ENCODE measurements at regions not wholly inside any gene's neighbourhood (a gene's known extent, or its start where the extent isn't known, plus 50 kb on each side); places are given as distances from the start of the nearest gene placed in this dataset.

DNA sequence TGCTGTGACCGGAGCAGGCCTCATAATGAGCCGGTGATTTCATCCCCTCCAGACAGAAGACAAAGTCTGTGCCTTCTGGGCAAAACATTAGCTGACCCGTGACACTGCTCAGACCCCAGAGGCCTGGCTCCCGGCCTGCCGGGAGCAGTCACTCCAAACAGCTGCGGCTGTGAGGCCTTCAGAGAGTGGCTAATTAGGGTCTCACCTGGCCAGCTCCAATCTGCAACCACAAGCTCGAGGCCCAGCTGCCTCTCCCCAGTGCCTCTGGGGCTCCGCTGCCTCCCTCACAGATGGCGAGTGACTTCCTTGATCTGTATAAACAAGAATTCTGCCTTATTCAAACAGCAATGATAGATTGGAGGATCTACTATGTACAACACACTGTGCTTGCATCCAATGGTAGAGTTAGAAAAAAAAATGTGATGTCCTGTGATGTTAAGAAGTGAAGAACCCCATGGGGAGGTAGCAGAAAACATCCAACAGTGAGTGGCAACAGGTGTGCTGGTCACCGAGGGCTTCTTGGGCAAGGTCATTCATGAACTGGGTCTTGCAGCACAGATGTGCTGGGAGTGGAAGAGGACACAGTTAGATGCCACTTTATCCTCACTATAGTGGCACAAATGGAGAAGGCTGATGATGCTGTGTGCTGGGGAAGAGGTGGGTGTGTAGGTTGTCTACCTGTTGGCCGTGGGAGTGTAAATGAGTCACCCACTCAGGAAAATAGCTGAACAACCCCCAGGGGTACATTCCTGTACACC, 98.2 kb upstream of the ASAP2 start:
- in situ Hi-C loops (cut with HindIII; ENCODE audit: low sequenced_read_pairs) = no loop called here
- no peak for DNase-seq (ENCODE audit: low spot score)

DNA sequence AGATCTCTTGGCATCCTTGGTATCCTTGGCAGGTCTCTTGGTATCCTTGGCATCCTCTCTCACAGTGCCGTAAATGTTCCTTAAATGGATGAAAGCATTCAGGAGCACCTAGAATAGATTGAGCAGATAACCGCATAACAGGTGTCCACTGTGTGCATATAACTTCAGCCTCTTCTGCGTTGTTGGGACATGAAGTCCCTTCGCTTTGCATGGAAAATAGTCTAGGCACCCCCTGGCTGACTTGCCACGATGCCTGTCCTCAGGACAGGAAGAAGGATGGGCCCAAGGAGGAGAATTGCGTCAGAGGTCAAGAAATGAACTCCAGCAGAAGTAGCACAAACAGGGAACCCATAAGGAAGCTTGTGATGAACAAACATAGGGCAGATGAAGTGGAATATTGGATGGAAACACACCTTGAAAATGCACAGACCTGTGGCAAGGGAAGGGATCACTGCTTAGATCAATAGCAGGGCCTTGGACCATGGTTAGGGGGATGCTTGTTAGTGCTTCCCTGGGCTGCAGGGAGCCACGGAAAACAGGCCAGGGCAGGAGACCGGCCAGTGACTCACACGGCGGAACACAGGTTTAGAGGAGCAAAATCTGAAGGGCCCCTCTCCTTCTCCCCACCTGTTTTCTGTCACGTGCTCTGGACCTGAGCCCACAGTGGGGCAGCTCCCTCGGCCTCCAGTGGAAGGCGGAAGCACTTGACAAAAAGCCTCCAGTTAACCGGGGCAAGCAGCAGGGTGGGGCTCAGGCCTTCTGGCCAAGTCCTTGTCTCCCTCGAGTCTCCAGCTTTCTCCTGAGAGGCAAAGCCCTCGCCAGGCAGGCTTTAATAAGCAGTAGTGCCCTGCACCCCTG, 99.2 kb upstream of the ASAP2 start:
- in situ Hi-C loops (cut with HindIII; ENCODE audit: low sequenced_read_pairs) = no loop called here
- DNase-seq (ENCODE audit: low spot score) = peak; percentile 16

DNA sequence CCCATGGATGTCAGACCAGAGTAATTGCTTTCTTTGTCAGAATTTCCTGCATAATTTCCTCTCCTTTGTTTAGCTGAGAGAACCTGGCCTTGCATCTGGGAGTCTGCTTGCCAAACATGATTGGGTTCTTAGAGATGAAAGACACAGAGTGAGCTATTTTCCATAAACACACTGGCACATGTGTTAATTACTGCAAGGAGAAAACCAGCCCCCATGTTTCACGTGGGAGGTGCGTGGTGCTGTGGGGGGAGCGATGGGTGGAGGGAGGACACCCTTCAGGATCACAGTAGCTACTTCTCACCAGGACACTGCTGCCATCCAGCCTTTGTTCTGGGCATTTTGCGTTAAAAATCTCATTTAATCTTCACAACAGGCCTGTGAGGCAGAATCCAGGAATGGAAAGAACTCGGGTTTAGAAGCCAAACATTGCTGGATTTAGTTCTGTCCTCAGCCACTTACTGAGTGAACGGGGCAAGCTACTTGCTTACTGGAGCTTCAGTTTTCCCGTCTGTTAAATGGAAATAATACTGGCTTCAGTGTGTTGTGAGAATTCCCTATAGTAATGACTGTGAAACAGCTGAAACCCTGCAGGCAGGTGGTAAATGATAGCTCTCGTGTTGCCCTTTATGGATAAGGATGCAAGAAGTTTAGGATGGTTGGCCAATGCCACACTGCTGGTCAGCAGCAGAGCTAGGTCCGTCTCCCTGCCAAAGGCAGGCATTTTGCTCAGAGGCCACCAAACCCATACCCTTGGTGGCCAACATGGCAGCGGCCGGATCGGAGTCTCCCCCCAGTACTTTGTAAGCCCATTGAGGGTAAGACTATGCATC, 100.1 kb upstream of the ASAP2 start:
- in situ Hi-C loops (cut with HindIII; ENCODE audit: low sequenced_read_pairs) = no loop called here
- DNase-seq (ENCODE audit: low spot score) = no peak

DNA sequence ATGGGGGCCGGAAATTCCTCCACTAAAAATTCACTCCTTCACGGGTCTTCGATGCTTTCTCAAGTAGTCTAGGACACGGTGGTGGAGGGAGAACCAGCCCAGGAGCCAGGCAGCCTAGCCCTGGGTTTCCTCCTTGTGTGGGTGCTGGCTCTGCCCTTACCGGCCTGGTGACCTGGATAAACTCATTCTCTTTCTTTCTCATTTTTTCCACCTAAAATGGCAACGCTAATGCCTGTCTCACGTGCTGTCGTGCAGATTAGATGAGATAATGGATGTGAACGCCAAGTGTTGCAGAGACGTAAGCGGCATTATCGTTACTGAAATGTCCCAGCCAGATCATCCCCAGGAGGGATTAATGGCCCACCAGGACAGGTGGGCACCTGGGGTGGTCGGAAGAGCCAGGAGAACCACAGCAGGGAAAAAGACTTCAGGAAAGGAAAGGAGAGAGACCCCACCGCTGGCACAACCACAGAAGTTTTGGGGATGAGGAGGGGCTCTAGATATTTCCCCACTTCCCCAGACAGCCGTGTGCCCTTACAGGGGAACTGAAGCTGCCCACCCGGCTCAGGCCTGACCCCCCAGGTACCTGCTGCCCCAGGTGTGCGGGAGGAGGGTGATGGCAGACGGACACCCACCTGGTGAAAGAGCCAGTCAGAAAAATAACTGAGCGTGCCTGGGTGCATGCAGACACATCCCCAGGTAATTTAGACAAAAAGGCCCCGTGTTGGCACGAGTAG, 100.8 kb upstream of the ASAP2 start:
- DNase-seq (ENCODE audit: low spot score) = no peak
- in situ Hi-C loops (cut with HindIII; ENCODE audit: low sequenced_read_pairs) = no loop called here

DNA sequence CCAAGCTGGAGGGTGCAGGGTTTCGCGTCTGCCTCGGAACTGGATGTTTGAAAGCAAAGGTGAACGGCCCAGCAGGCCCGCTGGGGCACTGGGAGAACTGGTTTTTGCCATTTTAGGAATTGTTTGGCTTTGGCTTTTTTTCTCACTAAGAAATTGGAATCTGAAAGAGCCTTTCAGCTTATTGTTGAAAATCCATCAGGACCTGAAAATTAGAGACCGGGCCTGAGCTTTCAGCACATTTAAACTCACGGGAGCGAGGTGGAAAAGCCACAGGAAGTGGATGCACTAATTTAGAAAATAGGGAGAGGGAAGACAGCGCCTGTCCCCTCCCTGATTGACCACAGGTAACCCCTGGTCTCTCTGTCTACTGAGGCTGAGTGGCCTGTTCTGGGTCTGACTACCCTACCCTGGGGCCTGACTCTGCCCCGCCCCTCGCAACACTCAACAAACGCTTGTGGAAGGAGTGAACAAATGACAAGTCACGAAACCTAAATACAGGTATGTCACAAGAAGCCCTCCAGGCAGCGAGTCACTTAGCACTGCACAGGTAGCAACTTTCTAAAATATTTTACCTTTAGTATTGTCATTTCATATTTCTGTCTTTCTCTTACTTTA, 100.3 kb upstream of the MBOAT2 start:
- peak; percentile 20 for DNase-seq (ENCODE audit: low spot score)
- in situ Hi-C loops (cut with HindIII; ENCODE audit: low sequenced_read_pairs) = no loop called here

DNA sequence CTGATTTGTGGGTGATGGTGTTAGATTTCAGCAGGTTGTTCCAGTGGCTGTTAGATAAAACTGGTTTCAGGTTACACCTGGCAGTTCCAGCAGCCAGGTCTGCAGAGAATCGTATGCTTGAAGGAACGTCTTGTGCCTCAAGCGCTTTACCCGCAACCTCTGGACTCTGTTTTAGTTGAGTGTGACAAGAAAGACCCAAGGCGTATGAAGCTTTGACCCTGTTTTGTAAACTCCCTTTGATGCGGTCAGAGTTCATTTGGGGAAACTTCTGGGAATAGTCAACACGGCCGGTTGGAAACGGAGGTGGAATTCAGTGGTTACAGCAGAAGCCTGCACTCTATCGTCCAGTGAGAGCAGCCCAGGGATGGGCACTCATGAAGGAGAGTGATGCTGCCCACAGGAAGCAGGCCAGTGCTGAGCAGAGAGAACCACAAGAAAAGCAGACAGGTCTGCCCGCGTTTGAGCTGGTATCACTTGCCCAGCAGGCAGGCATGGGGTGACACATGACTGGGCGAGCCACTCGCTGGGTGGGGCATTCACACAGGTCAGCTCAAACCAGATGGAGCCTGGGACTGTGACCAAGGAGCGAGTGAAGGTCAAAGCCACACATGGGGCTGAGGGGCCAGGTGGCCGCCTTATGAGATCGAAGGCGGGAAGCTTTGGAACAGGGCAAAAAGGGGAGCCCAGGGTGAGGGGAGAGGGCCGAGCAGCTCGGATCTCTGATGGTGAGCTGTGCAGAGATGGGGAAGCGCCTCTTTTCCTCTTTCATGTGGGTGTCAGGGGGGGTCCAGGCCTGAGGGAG, 99.6 kb upstream of the MBOAT2 start:
- DNase-seq (ENCODE audit: low spot score) = peak; percentile 72

DNA sequence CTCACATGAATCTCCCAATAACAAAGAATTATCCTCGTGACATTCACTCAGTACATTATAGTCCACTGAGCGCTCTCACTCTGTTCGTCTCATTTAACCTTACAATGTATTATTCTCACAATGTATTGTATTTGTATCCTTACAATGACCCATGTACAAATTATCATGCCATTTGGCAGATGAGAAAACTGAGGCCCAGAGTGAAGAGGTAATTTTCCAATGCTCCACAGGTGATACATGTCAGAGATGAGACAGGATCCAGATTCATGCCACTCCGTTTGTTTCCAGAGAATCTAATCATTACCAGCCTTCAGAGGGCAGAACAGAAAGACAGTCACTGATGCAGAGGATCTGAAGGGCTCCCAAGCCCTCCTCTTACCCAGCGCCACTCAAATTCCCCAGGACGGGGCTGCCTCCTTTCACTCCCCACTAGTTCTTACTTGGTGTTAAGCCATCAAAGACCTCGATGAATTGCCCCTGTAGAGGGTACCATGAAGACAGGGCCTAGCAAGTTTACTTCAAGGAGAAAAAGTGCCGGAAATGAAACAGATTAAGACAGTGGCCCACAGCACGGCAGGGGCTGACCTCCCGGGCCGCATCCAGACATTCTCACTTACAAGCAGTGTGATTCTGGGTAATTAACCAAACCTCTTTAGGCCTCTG, 98.4 kb upstream of the MBOAT2 start:
- in situ Hi-C loops (cut with HindIII; ENCODE audit: low sequenced_read_pairs) = no loop called here
- DNase-seq (ENCODE audit: low spot score) = no peak

More for the DNA sequence above, 99.6 kb upstream of the MBOAT2 start:
- in situ Hi-C loops (cut with HindIII; ENCODE audit: low sequenced_read_pairs) = no loop called here

DNA sequence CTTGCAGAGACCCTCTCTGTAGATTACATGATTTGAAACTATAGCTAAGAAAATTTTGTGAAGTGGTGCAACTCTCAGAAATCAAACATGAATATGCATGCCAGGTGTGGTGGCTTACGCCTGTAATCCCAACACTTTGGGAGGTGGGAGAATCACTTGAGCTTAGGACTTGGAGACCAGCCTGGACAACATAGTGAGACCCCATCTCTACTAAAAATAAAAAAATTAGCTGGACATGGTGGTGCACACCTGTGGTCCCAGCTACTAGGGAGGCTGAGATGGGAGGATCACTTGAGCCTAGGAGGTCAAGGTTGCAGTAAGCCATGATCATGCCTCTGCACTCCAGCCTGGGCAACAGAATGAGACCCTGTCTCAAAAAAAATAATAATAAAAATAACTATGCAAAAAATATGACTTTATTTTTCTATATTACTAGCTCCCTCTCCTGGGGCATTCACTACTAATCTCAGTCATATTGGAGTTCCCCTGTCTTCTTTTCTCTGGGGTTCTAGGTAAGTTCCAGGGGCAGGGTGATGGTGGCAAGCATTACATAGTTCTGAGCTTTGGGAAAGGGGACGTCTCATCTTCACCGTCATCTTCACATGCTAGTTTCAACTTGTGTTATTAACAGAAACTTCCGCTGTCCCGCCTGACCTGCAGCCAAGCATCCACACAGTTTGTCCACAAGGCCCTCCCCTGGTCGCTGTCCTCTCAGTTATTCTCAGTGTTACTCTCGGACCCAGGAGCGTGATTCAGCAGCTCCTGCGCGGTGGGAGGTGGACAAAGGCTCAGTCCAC, 96.8 kb upstream of the MBOAT2 start:
- in situ Hi-C loops (cut with HindIII; ENCODE audit: low sequenced_read_pairs) = no loop called here

DNA sequence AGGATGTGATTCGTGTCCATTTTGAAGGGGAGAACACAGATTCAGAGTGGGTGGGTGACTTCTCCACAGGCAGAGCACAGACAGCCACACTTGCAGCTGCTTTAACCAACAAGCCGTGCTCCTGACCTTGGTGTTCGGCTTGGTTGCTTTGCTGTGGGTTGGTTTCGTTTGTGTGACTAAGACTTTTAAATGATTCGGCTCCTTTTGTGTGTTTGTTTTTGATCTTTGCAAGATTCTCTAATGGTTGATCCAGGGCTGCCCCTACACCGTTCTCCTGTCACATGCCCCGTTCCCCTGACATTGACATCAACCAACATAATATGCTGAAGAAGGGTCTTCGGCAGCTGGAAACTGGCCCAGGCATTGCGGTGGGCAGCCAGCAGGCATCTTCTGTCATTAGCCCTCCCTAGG, 95.9 kb upstream of the MBOAT2 start:
- in situ Hi-C loops (cut with HindIII; ENCODE audit: low sequenced_read_pairs) = no loop called here

More for the DNA sequence above, 96.8 kb upstream of the MBOAT2 start:
- DNase-seq (ENCODE audit: low spot score) = no peak

DNA sequence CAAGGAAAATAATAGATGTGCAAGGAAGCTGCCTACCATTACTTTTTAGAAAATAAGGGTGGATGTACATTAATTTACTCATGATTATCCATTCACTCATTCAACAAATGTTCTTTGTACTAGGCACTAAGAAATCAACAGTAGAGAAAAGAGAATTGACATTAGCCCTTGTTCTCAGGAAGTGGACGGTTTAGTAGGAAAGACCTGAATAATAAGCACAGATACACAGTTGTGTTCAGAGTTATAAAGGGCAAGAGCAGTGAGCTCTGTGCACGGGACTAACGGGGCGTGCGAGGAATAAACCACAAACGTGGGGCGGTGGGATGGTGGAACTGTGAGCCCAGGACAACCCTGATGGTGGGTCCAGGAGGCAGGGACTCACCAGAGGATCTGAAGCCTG, 94.4 kb upstream of the MBOAT2 start:
- in situ Hi-C loops (cut with HindIII; ENCODE audit: low sequenced_read_pairs) = no loop called here
- DNase-seq (ENCODE audit: low spot score) = no peak

More for the DNA sequence above, 95.9 kb upstream of the MBOAT2 start:
- DNase-seq (ENCODE audit: low spot score) = no peak

DNA sequence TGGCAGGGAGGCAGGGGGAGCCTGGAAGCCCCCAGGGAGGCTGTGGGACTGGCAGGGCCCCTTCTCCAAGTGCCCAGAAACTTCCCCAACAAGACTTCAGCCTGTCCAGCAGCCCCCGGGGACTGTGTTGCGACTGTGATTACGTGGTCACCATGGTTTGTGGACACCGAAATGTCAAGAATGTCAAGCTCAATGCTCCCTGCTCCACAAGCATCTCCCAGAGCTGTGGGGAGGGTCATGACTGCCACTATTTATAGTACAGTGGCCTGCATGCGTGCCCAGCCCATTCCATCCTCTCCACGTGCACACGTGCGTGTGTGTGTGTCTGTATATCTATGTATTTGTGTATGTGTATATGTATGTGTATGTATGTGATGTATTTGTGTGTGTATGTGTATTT, 93.8 kb upstream of the MBOAT2 start:
- in situ Hi-C loops (cut with HindIII; ENCODE audit: low sequenced_read_pairs) = no loop called here
- no peak for DNase-seq (ENCODE audit: low spot score)

DNA sequence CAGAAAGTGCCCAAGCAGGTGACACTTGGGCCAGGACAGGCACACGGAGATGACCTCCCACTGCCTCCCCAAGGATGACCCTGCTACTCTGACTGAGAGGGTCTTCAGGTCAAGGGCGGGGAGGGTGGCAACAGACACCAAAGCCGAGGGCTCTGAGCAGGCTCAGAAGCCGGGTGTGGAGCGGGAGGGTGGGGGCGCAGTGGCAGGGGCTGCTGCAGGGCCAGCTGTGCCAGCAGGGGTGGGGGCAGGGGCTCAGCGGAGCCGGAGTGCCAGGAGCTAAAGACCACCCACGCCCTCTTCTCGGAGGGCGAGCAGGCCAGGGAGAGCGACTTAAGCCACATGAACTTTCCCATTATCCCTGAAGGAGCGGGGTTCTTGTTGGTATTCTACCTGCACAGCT, 93.3 kb upstream of the MBOAT2 start:
- DNase-seq (ENCODE audit: low spot score) = no peak
- in situ Hi-C loops (cut with HindIII; ENCODE audit: low sequenced_read_pairs) = no loop called here

DNA sequence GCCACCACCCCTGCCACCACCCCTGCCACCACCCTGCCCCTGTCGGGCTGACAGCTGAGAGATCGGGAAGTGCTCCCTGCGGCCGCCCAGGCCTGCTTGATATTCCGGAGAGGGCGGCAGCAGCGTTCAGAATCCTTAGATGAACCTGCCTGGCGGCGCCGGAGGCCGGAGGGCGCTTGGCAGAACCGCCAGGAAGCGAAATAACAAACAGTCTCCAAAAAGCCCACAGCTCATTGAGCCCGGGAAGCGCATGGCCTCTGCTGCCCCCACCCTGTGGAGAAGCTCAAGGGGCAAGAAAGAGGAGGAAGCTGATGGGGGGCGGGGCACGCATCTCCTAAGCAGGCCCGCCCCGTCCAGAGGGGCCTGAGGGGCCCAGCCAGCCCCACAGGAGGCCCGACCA, 92.2 kb upstream of the MBOAT2 start:
- DNase-seq (ENCODE audit: low spot score) = peak; percentile 26
- in situ Hi-C loops (cut with HindIII; ENCODE audit: low sequenced_read_pairs) = no loop called here

DNA sequence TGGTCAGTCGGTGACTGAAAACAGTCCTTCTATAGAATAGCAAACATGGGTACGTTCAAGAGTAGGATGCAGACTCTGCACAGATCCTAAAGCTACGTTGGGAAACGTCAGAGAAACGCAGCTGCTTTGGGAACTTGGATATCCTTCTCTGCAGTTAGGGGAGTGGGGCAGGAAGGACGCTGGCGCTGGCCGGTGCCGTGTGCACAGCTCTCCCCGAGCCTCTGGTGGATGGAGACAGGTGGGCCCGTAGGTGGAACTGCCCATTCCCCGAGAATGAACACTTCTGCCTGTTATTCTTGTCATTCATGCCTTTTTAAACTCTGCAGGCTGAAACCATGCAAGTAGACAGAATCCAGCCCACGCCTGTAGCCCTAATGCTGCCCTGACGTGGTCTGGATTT, 91.7 kb upstream of the MBOAT2 start:
- no peak for DNase-seq (ENCODE audit: low spot score)
- in situ Hi-C loops (cut with HindIII; ENCODE audit: low sequenced_read_pairs) = no loop called here

DNA sequence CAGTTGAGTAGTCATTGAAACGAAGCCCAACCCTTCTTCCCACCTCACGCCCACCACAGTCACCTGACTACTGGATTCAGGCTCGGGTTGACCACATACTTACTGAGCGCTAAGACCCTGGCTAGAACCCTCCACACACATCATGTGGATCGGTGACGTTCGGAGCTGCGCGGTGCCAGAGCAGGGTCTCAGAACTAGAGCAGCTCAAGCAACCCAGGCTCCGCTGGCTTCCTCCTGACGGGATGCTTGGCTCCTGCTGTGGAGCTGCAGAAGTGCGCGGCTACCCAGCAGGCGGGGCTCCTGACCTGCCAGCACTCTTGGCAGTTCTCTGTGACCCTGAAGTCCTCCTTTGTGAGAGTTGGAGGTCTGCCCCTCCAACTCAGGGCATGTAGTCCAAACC, 90.6 kb upstream of the MBOAT2 start:
- DNase-seq (ENCODE audit: low spot score) = no peak
- in situ Hi-C loops (cut with HindIII; ENCODE audit: low sequenced_read_pairs) = no loop called here

DNA sequence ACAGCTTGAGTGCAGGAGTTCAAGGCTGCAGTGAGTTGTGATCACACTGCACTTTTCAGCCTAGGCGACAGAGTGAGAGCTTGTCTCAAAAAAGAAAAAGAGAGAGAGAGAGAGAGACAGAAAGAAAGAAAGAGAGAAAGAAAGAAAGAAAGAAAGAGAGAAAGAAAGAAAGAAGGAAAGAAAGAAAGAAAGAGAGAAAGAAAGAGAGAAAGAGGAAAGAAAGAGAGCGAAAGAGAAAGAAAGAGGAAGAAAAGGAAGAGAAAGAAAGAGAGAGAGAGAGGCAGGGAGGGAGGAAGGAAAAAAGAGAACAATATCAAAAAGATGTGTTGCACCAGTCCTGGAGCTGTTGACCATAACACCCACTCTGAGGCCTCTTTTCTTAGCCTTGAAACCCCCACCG, 89.8 kb upstream of the MBOAT2 start:
- in situ Hi-C loops (cut with HindIII; ENCODE audit: low sequenced_read_pairs) = no loop called here

More for the DNA sequence above, 89.8 kb upstream of the MBOAT2 start:
- DNase-seq (ENCODE audit: low spot score) = no peak
